ENCODE measurements at regions not wholly inside any gene's neighbourhood (a gene's known extent, or its start where the extent isn't known, plus 50 kb on each side); places are given as distances from the start of the nearest gene placed in this dataset.

- TF ChIP-seq CTCF (IDR thresholded peaks at IDR 0.05), result no peak
- no peaks in the 10 kb centered on the region for H3K4me1 ChIP-seq
- H3K36me3 ChIP-seq, result no peaks in the 10 kb centered on the region
- H3K4me3 ChIP-seq, result no peak overlapping the region
- no peak for ATAC-seq
- H3K27me3 ChIP-seq, result no peaks in the 10 kb centered on the region
- WGBS, 4 donors, result 64 to 71% (median 70%) methylated on average over 7 of the region's 7 CpGs
- DNase-seq, result no peak
- H3K9me3 ChIP-seq, result no peaks in the 10 kb centered on the region
- no peak overlapping the region for H3K27ac ChIP-seq
- intact Hi-C loops (cut with DNase I), result no loop called here
These were observed 560.7 kb downstream of the STK39 start for GRCh38 chr2:167686691-167687090.

GRCh38 chr2:167681234-167682015 lies 566.0 kb downstream of the STK39 start:
- DNase-seq (no peak), ATAC-seq (no peak)
- Histone ChIP-seq H3K9me3 (no peaks in the 10 kb centered on the region), H3K36me3 (no peaks in the 10 kb centered on the region), H3K4me1 (no peaks in the 10 kb centered on the region), H3K4me3 (no peak overlapping the region), H3K27ac (no peak overlapping the region), H3K27me3 (no peaks in the 10 kb centered on the region)
- TF ChIP-seq POLR2A (IDR thresholded peaks at IDR 0.05) (no peak), CTCF (IDR thresholded peaks at IDR 0.05) (no peak)
- WGBS, 4 donors, result 64 to 73% (median 66%) methylated on average over 6 of the region's 6 CpGs
- intact Hi-C loops (cut with DNase I), result no loop called here

GRCh38 chr2:167678158-167678557 lies 569.2 kb downstream of the STK39 start:
- Histone ChIP-seq H3K4me1 (no peaks in the 10 kb centered on the region), H3K36me3 (no peaks in the 10 kb centered on the region), H3K9me3 (peaks cover 0 to 2% (median 0%) of the 10 kb centered on the region in 12 donors), H3K27ac (no peak overlapping the region), H3K27me3 (no peaks in the 10 kb centered on the region), H3K4me3 (no peak overlapping the region)
- no peak for TF ChIP-seq CTCF (IDR thresholded peaks at IDR 0.05)
- TF ChIP-seq POLR2A (IDR thresholded peaks at IDR 0.05), result no peak
- WGBS, 4 donors, result 81 to 93% (median 87%) methylated on average over 3 of the region's 3 CpGs
- intact Hi-C loops (cut with DNase I), result no loop called here
- no peak for ATAC-seq
- DNase-seq, result no peak

GRCh38 chr2:167675906-167676305 lies 571.5 kb downstream of the STK39 start:
- no peak overlapping the region for H3K4me3 ChIP-seq
- no peak for DNase-seq

More at GRCh38 chr2:167675906-167676305, 571.5 kb downstream of the STK39 start:
- H3K4me1 ChIP-seq, result no peaks in the 10 kb centered on the region
- H3K9me3 ChIP-seq, result peaks cover 0 to 13% (median 5%) of the 10 kb centered on the region in 12 donors
- no peaks in the 10 kb centered on the region for H3K27me3 ChIP-seq
- no peak overlapping the region for H3K27ac ChIP-seq
- intact Hi-C loops (cut with DNase I), result no loop called here
- no peak for TF ChIP-seq CTCF (IDR thresholded peaks at IDR 0.05)
- no peak for TF ChIP-seq POLR2A (IDR thresholded peaks at IDR 0.05)
- no peak for ATAC-seq
- H3K36me3 ChIP-seq, result no peaks in the 10 kb centered on the region
- WGBS, 4 donors, result 69 to 79% (median 75%) methylated on average over 6 of the region's 6 CpGs
